GM12878 (cell line): ENCODE measurements at regions not wholly inside any gene's neighbourhood (a gene's known extent, or its start where the extent isn't known, plus 50 kb on each side); places are given as distances from the start of the nearest gene placed in this dataset.

Source experiments
- CREM ChIP-seq: IDR thresholded peaks from 2 replicates; pipeline ENCODE4 v1.6.1; 2014; ENCODE audit warnings: antibody characterized with exemption, low read depth
- CTCF ChIP-seq, 3 experiments: IDR thresholded peaks in 2 of 3; conservative IDR thresholded peaks in 1 of 3; 2 replicates each; pipeline ENCODE4 v1.5.1; 2011; ENCODE audit warnings: low read depth in 3 of 3, low read length in 3 of 3, mild to moderate bottlenecking in 3 of 3, control low read depth in 2 of 3, moderate library complexity in 2 of 3, inconsistent platforms in 1 of 3, mixed read lengths in 1 of 3; ENCODE audit not compliant: control insufficient read depth in 2 of 3, insufficient read depth in 1 of 3; ENCODE audit errors: extremely low read depth in 1 of 3
- FOXK2 ChIP-seq: fragments of 450-650 bp; IDR thresholded peaks from 2 replicates; pipeline ENCODE4 v1.6.1; 2017; ENCODE audit warnings: mild to moderate bottlenecking, moderate library complexity
- GABPA ChIP-seq: IDR thresholded peaks from 2 replicates; pipeline ENCODE4 v1.6.1; 2014; ENCODE audit warnings: antibody characterized with exemption, low read depth, mild to moderate bottlenecking, inconsistent platforms
- MAX ChIP-seq: IDR thresholded peaks from 2 replicates; pipeline ENCODE4 v1.6.1; 2012; ENCODE audit warnings: low read depth, low read length, improper control_type of control experiment
- POLR2A ChIP-seq: IDR thresholded peaks from 2 replicates; pipeline ENCODE4 v1.6.1; 2011; ENCODE audit warnings: low read depth, mild to moderate bottlenecking, low read length
- SIN3A ChIP-seq: IDR thresholded peaks from 2 replicates; pipeline ENCODE4 v1.6.1; 2012; ENCODE audit warnings: low read depth, low read length, improper control_type of control experiment
- SPI1 ChIP-seq: IDR thresholded peaks from 2 replicates; pipeline ENCODE4 v1.6.1; 2011; ENCODE audit warnings: low read depth, mild to moderate bottlenecking, low read length, moderate library complexity, borderline replicate concordance; ENCODE audit not compliant: insufficient read depth
- ZBTB33 ChIP-seq: fragments of 450-650 bp; IDR thresholded peaks from 2 replicates; pipeline ENCODE4 v1.6.1; 2017; ENCODE audit warnings: mild to moderate bottlenecking

GRCh38 chr16:5502944-5503343 lies 405.3 kb upstream of the EEF2KMT start:
- no peak for TF ChIP-seq CTCF (IDR thresholded peaks at IDR 0.05 in 2 of 3, conservative IDR thresholded peaks at IDR 0.05 in 1 of 3; ENCODE audit: control insufficient read depth in 2 of 3, extremely low read depth in 1 of 3, insufficient read depth in 1 of 3, low read depth in 3 of 3, low read length in 3 of 3)
- TF ChIP-seq GABPA, result no peak
- no peak for TF ChIP-seq POLR2A
- TF ChIP-seq ZBTB33, result no peak
- no peak for TF ChIP-seq MAX
- TF ChIP-seq CREM, result no peak
- no peak for TF ChIP-seq FOXK2
- TF ChIP-seq SIN3A, result no peak
- no peak for TF ChIP-seq SPI1
